ENCODE measurements at regions not wholly inside any gene's neighbourhood (a gene's known extent, or its start where the extent isn't known, plus 50 kb on each side); places are given as distances from the start of the nearest gene placed in this dataset.

- no peak for DNase-seq
These were observed 559.0 kb upstream of the PSMD7 start for GRCh38 chr16:73737637-73738036.

DNA sequence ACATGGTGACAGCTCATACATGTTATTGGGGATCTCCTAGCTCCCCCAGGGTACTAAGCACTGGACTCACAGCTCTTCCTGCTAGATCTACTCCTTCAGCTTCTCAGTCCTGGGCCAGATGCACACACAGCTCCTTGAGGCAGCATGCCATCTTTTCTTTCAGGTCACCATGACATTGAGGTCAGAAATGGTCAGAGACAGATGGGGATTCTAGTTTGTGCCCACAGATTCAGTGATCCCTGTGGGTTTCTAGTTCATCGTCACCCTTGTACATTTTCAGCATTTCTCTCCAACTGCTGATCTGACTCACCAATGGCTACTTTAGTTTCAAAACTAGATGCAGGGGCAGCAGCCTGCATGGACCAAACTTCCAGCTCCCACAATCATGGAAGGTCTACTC lies 560.7 kb upstream of the PSMD7 start:
- no peak for DNase-seq

DNA sequence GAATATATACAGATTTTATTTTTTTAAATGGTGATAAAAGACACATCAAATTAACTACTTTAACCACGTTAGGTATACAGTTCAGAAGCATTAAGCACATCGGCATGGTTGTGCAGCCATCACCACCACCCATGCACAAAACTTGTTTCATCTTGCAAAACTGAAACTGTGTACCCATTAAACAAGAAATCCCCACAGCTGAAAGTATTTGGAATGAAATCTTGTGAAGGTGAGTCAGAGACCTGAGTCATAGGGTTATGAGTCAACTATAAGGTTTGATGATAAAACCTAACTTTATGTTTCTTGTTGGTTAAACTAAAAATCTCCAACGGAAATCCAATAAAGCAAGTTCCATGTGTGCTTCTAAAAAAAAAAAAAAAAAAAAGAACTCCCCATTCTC lies 561.6 kb upstream of the PSMD7 start:
- DNase-seq, result no peak

DNA sequence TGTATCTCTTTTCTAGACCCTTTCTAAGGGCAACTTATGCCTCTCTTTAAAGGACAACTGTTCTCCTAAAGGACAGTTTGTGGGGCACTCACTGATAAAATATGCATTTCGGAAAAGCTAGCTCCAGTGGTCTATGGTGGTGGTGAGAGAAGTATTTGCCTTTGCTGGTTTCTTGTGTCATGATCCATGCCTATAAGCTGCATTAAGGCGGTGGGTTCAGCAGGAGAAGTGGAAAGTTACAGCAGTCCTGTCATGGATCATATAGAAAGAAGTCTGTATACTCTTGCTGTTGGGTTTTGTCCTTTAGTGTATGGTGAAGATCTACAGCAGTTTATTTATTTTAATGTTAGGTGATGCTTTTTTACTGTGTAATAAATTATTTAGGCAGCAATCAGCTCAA lies 563.9 kb upstream of the PSMD7 start:
- DNase-seq, result no peak

DNA sequence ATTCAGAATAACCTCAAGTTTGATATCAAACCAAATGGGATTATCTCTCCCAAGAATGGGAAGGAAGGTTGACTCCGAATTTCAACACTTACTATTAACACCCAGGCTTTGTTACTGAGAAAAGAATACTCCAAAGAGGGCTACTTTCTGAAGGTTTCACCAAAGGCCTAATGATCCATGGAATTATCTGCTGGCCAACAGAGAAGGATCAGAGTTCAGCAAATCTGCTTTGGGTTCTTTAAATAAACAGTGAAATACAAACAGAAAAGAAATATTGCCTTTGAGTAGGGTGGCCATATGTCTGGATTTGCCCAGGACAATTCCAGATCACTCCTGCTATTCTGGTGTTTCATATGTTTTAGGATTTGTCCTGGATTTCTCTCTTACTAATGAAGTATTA lies 564.5 kb upstream of the PSMD7 start:
- no peak for DNase-seq

DNA sequence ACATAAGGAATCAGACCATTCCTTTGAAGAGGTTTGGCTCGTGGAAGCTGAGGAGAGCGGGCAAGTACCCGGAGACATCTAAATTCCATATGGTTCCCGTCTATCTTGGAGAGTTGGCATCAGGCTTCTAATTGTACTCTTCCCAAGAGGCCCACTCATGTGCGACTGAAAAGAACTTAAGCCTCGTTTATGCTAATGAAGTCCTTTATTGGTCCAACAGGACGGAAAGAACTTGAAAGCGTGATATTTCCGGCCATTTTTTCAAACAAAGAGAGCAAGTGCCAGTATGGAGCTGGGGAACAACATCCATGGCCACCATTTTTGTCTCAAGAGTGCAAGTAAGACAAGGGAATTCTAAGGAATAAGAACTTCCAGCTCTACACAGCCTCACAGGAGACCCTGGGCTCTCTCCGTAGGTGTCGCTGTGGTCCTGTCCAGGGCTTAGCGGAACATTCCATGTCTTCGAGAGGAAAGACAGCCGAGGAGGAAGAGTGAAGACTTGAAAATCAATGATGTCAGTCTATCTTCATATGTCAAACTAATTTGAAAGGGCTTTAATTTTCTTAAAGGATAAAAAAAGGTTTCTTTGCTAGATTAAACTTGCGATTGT lies 566.0 kb upstream of the PSMD7 start:
- no peak for DNase-seq

DNA sequence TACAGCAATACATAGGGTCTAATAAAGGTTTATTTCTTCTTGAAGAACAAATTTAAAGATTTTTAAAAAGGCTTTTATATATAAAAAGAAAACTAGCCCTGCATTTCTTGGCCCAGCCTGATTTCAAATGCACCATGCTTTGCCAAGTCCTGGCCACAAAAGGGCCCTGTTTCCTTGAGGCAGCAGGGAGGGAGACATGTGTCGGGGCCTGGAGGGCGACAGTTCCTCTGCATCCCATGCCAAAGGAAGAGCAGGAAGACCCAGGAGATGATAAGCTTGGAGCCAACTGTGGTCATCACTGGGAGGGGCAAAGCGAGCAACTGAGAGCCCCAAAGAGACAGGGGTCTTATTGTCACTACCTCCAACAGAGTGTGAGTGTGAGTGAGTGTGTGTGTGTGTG lies 571.5 kb upstream of the PSMD7 start:
- no peak for DNase-seq

DNA sequence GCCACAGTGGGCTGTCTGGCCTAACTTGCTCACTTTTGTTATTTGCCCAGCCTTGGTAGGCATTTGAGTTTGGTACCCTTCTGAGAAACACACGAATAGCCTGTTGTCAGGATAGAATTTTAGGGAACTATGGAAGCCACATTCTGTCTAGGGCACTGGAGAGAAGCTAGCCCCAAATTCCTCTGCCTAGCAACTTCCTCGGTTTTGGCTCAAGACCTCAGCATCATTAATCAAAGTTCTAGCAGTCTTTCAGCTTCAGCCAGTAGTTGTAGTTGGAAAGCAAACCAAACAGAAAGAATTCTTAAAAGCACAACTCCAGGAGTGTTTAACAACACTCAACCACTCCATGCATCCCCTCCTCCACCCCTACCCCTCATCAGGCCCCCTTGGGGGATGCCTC lies 572.1 kb upstream of the PSMD7 start:
- DNase-seq, result no peak

- DNase-seq, result no peak
These were observed 579.2 kb upstream of the PSMD7 start for GRCh38 chr16:73717266-73717974.

GRCh38 chr16:73714976-73715375 lies 581.6 kb upstream of the PSMD7 start:
- no peak for DNase-seq

DNA sequence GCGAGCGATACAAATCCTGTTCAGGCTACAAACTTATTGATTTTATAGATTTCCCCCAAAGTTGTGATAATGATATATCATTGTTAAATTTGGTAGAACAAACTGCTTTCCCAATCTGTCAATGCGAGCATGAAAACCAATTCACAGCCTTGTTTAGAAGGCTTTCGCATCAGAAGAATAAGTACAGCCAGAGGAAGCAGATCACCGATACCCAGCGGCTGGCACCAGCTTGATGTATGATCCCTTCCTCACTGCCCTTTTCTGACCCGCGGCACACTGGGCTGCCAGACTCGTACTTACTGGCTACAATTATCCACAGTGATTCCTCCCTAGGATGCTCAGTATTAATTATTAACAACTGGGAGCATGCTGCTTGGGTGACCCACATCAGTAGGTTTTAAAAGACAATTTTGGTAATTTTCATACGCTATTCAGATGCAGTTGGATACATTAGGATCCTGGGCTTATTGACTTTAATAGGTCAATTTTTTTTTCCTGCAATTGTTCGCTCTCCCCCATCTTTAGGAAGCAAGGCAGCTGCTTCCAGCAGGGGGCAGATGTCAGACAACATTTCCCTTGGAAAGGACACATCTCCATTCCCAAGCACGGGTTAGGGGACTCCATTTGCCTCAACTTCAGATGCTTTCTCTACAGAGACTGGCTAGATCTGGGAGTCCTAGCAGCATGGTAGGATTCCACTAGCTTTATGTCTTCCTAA lies 582.7 kb upstream of the PSMD7 start:
- no peak for DNase-seq

- DNase-seq, result no peak
These were observed 583.4 kb upstream of the PSMD7 start for GRCh38 chr16:73713251-73713650.

DNA sequence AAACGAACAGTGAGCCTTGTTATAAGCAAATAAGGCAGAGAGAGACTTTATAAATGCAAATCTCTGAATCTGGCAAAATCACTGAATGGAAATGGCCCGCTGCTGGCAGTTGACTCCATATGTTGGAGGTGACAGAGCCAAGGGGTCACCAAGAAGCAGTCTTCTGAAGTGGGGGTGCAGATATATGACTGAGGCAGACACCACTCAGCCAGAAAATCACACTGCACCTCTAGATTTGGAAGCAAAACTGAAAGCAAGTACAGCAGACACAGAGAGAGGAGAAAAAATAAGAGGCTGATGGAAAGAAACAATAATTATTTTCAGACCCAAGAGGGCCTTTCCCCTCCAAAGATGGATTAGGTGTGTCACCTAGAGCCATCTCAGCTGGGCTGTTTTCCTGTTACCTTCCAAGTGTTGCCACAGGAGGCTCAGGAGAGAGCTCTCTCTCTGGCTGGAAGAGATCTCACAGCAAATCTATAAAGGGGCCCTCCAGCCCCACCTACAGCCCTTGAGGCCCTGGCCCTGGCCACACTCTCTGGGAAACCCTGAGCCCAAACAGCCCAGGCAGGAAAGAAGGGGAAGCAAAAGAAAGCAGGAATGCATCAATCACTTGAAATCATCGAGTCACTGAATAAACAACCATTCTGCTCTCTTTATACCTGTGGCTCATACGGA lies 585.1 kb upstream of the PSMD7 start:
- no peak for DNase-seq

DNA sequence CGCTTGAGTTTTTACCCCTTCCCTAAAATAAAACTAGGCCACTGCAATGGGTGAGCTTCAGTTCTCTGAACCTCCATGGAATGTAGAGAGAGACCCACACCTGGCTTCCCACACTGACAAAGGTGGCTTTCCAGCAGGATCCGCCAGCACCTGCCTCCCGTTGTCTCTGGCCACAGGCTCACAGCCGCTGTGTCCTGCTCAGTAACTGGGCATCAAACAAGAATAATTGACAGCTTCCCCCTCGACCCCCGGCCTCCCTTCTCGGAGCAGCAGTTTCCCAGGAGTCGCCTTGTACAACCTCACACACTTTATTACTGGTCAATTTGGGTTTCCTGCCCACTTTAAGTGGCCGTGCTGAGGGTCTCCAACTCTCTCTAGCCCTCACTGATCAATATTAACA lies 586.1 kb upstream of the PSMD7 start:
- DNase-seq, result no peak

- DNase-seq, result no peak
These were observed 588.8 kb upstream of the PSMD7 start for GRCh38 chr16:73707863-73708262.

GRCh38 chr16:73703891-73704290 lies 592.7 kb upstream of the PSMD7 start:
- no peak for DNase-seq

DNA sequence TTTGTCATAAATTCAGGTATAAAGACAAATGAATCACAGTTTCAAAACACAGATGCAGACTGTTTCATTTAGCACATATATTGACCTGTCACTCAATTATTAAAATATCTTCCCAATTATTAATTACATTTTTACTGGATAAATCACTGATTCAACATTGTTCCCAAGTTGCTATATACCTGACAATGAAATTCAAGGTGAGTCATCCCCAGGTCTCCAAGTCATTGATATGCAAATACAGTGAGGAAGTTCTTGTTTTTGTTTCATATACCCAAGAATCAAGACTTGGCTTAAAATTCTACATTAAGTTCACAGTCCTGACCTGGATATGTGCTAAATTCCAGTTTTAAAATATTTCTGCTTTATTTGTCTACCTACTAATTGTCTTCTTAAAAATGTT lies 599.3 kb upstream of the PSMD7 start:
- no peak for DNase-seq

- DNase-seq, result no peak
These were observed 603.8 kb upstream of the PSMD7 start for GRCh38 chr16:73692861-73693260.

GRCh38 chr16:73683804-73684203 lies 612.8 kb upstream of the PSMD7 start:
- DNase-seq, result no peak

- DNase-seq, result no peak
These were observed 624.2 kb upstream of the ZFHX3 start for GRCh38 chr16:73672135-73672534.

GRCh38 chr16:73670836-73671820 lies 623.2 kb upstream of the ZFHX3 start:
- DNase-seq, result no peak

- no peak for DNase-seq
These were observed 621.8 kb upstream of the ZFHX3 start for GRCh38 chr16:73669535-73670274.

Measured in right forelimb (tissue), 1 donor.